ENCODE measurements at regions not wholly inside any gene's neighbourhood (a gene's known extent, or its start where the extent isn't known, plus 50 kb on each side); places are given as distances from the start of the nearest gene placed in this dataset.

DNA sequence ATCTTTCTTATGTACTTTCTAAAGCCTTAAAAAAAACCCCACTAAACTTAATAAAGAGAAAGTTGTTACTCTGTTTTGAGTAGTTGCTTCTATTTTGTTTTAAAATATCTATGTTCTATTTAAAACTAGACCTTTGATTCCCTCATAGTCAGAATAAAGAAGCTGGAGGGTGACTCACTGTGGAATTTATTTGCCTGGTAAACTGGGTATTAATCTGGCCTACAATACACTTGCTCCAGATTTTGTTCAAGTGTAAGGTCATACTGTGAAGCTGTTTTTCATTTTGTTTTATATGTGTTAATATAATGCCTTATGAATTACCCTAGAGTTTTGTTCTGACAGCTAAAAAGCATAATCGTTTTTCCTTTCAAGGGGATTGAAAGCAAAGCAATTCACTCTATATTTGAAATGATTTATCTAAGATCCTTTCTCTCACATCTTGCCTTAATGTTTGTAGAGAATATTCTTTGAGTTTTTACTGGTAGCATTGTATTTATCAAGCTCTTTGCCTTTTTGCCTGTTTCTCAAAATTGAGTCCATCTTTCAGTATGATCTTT is 277.4 kb upstream of the PITX2 start:
- peak; percentile 33 for DNase-seq

DNA sequence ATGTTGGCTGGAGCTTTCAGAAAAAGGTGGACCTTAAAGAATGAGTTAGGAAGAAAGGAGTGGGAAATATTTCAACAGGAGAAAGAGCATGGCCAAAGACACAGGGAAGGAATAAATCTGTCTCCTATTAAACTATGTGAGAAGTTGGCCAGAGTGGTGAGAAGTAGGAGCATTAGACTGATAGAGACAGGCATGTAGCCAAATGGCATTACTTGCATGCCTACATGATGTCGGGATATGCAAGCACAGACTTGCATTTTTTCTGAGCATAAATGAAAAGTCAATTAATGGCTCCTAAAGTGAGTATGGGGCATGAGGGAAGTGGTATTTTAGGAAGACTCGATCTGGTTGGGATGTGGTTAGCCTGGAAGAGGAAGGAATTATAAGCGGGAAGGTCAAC is 279.6 kb upstream of the PITX2 start:
- DNase-seq, result peak; percentile 26

DNA sequence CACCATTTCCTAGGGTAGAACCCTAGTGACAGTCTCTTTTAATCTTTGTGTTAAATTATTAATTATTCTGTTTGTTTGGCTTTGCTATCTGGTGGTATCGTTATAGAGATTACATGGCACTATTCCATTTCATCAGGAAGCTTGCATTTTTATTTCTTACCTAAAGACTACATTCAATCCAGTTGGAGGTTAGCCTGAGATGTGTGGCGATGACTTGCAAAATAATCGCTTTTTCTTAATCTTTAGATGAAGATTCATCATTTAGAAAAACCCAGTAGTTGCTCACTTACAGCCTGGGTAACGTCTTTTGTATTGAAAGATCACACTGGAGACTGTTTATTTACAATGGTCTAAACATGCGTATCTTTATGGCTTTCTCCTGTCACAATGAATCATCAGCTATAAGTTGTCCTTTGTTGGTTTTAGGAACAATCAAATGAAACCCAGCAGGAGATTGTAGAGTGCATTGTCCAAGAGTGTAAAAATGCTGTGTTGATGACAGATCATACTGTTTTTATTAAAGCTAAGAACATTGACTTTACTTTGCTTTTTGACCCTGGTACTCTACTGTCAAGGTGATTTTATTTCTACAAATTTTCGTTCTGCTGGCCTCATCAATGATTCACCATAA is 281.7 kb upstream of the PITX2 start:
- peak; percentile 8 for DNase-seq

- no peak for DNase-seq
Measured at GRCh38 chr4:110905367-110905766, 282.5 kb upstream of the PITX2 start.

DNA sequence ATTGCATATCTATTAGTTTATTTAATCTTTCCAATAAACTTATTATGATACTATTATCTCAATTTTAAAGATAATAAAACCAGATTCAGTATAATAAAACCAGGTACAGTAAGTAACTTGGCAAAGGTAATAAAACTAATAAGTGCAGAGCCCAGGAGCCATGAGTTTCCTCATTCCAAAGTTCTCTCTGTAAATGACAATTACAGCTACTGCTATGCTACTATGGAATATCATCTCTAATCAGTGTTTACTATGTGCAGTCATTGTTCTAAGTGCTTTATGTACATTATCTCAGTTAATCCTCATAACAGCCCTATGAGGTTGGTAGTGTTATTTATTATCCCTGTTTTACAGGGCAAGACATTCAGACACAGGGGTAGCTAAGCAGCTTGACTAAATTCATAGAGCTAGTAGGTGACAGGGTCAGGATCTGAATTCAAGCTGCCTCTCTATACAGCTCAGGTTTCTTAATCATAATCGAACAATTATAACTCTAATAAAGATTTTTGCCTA is 285.0 kb upstream of the PITX2 start:
- DNase-seq, result no peak

GRCh38 chr4:110914791-110915190 is 291.9 kb upstream of the PITX2 start:
- no peak for DNase-seq

DNA sequence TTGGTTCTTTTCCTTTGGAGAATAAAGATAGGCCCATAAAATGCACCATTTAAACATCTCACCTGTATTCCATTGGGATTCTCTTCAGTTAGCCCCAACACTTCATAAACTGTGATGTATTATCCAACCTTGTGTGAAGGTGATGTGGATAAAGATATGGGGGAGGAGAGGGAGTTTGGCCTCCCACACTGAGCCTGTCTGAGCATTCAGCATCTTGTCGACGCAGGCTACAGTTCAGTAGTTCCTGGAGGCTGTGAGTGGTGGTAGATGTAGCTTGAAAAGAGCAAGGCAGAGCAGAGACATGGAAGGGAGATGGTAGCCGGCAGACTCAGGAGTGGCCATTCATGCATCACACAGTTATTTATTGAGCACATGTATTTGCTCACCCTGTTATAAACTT is 292.4 kb upstream of the PITX2 start:
- DNase-seq, result no peak

DNA sequence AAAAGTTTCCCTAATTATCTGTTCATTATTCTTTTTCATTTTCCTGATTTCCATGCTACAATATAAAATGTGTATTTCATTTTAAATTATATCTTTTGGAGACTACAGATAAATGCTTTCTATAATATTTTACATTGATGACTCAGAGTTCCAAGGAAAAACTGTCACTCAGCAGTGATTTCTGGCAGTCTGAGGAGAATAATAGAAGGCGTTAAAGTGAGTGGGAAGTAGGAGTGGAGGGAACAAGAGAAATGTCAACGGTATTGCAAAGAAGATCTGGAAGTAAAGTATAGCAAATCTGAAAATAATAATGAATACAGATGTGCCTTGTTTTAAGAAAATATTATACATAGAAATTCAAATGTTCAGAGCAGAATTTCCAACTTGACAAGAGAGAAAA is 293.6 kb upstream of the PITX2 start:
- no peak for DNase-seq

DNA sequence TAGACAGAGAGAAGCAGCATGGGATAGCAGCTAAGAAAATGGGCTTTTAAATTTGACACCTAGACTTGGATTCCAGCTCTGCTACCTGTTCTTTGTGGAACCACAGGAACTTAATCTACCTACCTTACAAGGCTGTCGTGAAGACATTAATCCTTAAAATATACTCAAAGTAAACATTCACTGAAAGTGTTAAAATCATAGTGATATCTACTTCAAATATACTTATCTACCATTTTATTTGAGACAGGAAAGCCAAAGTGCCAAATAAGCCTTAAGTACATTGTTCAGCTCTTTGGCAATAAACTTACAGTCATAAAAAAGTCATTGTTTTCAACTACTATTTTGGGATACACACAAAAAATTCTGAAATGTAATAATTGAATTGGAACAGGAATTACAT is 295.0 kb upstream of the PITX2 start:
- no peak for DNase-seq

- DNase-seq, result no peak
Measured at GRCh38 chr4:110920990-110921389, 298.1 kb upstream of the PITX2 start.

DNA sequence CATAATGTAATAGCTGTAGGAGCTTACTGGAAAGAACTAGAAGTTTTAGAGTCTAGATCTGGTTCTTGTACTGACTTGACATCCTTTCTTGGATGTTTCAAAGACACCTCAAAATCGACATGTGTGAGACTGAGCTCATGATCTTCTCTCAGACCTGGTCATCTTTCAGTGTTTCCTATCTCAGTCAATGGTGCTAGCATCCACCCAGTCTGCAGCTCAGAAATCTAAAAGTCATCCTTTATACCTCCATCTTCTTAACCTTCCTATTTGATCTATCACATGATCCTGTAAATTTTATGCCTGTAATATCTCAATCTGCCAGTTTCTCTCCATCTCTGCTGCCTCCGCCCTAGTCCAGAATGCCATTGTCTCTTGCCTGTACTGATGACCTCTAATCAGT is 301.9 kb upstream of the PITX2 start:
- no peak for DNase-seq

DNA sequence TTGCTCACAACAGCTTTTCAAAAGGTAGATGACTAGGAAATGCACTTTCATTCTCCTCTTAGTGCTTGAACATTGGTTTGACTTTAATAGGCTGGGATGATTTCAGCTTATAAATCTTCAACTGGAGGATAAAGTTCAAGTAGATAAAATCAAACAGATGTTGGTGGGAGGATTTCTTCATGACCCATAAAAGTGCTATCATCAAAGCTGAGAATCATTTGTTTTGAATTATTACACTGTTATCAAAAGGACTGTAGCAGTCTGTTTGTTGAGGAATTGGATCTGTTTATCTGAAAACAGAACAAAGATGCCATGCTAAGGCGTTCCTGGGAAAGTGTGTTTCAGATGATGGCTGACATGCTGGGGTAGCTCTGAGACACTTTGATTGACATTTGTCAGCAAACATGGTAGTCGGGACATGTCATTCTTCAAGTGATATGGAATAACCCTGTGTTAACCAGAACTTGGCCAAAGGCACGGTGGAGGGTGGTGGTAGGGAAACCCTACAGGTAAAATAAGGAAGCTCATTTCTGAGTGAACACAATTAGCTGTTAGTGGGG is 304.0 kb upstream of the PITX2 start:
- DNase-seq, result peak; percentile 8

GRCh38 chr4:110933341-110933740 is 310.5 kb upstream of the PITX2 start:
- no peak for DNase-seq

- DNase-seq, result no peak
Measured at GRCh38 chr4:110944501-110944900, 321.6 kb upstream of the PITX2 start.

GRCh38 chr4:110945600-110945999 is 322.7 kb upstream of the PITX2 start:
- DNase-seq, result no peak

- no peak for DNase-seq
Measured at GRCh38 chr4:110949542-110949941, 326.7 kb upstream of the PITX2 start.

DNA sequence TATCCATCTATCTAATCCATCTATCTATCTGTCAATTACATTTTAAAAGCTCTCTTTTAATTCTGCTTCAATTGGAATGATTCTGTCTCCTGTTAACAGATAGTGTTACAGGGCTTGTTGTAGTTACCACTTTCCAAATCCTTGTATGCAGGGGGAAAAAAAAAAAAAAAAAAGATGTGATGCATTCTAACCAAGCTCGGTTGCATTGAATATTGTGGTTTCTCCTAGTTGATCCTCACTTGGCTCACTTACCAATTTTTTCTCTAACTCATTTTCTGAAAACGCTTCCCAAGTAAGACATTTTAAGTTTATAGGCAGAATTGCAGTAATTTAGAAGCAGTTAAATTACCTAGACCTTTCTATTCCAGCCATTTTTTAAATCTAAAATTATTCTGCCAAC is 327.9 kb upstream of the PITX2 start:
- DNase-seq, result no peak

DNA sequence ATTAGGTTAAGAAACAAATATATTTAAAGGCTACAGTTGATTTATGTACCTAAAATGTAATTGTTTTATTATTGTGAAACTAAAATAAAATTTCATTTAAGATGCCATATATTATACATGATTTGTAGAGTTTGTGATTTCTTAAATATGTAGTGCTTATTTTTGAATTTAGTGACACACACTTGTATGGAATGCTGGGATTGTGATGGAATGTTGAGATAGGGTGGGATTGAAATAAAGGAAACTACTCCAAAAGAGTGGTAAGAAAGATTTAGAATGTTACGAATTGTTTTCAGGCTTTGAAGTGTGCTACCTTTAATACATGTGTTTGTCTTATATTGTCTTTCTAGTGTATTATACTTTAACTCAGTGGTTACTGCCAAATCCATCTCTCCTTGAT is 330.3 kb upstream of the PITX2 start:
- peak; percentile 39 for DNase-seq

DNA sequence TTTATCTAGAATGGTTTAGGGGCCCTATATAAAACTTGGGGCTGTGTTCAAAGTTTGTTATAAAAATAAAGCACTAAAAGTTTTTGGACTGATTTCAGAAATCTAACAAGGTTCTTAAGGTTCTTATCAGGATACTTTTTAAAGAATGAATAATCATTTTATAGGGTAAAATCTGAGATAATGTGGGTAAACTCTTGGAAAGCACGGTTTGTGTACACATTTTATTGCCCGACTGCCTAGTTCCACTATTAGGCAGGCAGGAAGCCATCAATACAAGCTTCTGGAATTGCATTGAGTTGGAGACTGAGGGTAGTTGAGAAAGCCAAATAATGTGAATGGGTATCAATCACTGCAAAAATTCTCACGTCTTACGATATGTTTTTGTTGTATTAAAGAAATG is 331.0 kb upstream of the PITX2 start:
- DNase-seq, result no peak

DNA sequence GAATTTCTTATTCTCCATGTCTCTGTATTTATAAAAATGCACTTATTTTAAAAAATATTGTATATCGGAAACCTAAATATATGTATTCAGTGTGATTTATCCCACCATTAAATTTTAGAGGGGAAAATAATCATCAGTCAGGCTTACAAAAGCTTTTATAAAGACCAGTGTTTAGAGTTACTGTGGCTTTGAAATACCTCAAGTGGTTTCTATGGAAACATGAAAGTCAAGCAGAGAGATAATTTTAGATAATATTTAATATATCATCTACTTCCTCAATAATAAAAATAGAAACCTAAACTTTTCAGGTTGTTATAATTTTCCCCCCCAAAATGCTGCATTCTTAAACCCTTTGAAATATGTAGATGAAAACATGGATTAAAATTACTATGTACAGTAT is 332.9 kb upstream of the PITX2 start:
- DNase-seq, result no peak

DNA sequence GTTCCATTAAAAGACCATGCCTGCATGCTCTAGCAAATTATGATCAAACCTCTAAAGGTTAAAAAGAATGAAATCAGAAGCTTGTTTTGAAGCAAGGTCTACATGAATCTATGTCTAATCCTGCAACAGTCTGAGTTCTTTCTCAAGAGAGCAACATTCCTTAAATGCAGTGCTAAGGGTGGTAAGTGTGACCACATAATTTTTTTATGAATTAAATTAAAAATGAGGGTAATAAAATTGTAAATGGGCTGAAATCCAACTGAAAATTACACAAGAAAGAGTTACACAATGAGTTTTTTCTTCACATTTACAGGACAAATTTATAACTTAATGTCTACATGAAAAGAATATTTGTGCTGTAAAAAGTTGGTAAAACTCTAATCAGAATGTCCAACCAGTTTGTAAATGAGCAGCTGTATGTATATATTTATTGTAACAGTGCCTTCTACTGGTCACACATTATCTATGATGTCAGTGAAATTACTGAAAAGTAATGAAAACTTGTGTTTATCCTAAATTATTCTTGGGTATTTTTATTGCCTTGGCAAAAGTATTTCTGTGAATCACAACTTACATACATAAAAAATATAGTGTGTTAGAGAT is 336.3 kb upstream of the PITX2 start:
- DNase-seq, result peak; percentile 29

GRCh38 chr4:110961066-110961465 is 338.2 kb upstream of the PITX2 start:
- DNase-seq, result no peak

DNA sequence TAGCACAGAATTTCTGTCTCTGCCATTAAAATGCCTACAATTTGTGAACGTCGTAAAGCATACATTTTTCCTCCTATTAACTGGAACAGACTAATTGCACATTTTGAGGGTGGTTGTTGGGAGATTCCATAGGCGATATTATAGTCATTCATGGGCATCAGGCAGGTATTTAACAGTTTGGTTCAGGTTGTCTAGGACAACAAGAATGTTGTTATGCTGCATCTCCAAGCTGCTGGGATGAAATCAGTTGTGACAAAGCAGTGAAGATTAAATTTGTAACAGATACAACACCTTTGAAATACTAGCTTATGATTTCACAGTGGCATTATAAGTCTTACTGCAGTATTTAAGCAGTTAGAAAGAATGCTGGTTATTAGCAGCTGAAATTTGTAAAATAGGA is 339.7 kb upstream of the PITX2 start:
- DNase-seq, result no peak

GRCh38 chr4:110963662-110964280 is 340.9 kb upstream of the PITX2 start:
- no peak for DNase-seq
